Endodermal cell (in vitro differentiated cells): ENCODE measurements at regions not wholly inside any gene's neighbourhood (a gene's known extent, or its start where the extent isn't known, plus 50 kb on each side); places are given as distances from the start of the nearest gene placed in this dataset.

Source experiments
- DNase-seq: peaks from one replicate; pipeline ENCODE4 v3.0.0-alpha.2; 2017
- H3K27ac ChIP-seq: 2 replicates; pipeline ENCODE4 v1.5.1; 2013; ENCODE audit warnings: mild to moderate bottlenecking, low read depth, low read length, moderate library complexity
- H3K27me3 ChIP-seq: 2 replicates; pipeline ENCODE4 v1.6.1; 2013; ENCODE audit warnings: mild to moderate bottlenecking, low read length, moderate library complexity; ENCODE audit not compliant: insufficient read depth, control insufficient read depth, poor library complexity, severe bottlenecking
- H3K36me3 ChIP-seq: 2 replicates; pipeline ENCODE4 v1.7.0; 2013; ENCODE audit warnings: mild to moderate bottlenecking, low read length, moderate library complexity; ENCODE audit not compliant: control insufficient read depth, insufficient read depth
- H3K4me1 ChIP-seq: one replicate; pipeline ENCODE4 v1.7.0; 2013; ENCODE audit warnings: low read length; ENCODE audit not compliant: control insufficient read depth, insufficient read depth
- H3K4me3 ChIP-seq: 2 replicates; pipeline ENCODE4 v1.5.1; 2013; ENCODE audit warnings: mild to moderate bottlenecking, low read length, moderate library complexity
- H3K9ac ChIP-seq: 2 replicates; pipeline ENCODE4 v1.6.1; 2013; ENCODE audit warnings: mild to moderate bottlenecking, low read length, moderate library complexity; ENCODE audit not compliant: poor library complexity, severe bottlenecking; ENCODE audit errors: extremely low read depth
- H3K9me3 ChIP-seq: 2 replicates; pipeline ENCODE4 v1.6.1; 2013; ENCODE audit warnings: mild to moderate bottlenecking, low read length, moderate library complexity; ENCODE audit not compliant: control insufficient read depth
- H3K27ac Mint-ChIP-seq: 2 replicates; pipeline ENCODE4 v1.8.0; 2020; ENCODE audit warnings: mixed read lengths
- H3K27me3 Mint-ChIP-seq: 2 replicates; pipeline ENCODE4 v1.8.0; 2021; ENCODE audit warnings: mild to moderate bottlenecking, mixed read lengths; ENCODE audit not compliant: insufficient read depth
- H3K36me3 Mint-ChIP-seq: 2 replicates; pipeline ENCODE4 v1.8.0; 2020; ENCODE audit warnings: low read depth, mixed read lengths
- H3K4me1 Mint-ChIP-seq: 2 replicates; pipeline ENCODE4 v1.8.0; 2020; ENCODE audit warnings: mixed read lengths
- H3K4me3 Mint-ChIP-seq: 2 replicates; pipeline ENCODE4 v1.8.0; 2020; ENCODE audit warnings: mild to moderate bottlenecking, moderate library complexity, mixed read lengths
- H3K9me3 Mint-ChIP-seq: 2 replicates; pipeline ENCODE4 v1.8.0; 2020; ENCODE audit warnings: mild to moderate bottlenecking, mixed read lengths
- CTCF ChIP-seq: fragments of 200-600 bp; sonication (generic); conservative IDR thresholded peaks from 2 replicates; pipeline ENCODE4 v1.5.0; 2021; ENCODE audit warnings: antibody characterized with exemption, mild to moderate bottlenecking
- WGBS, 2 experiments: methylation state at CpG; one replicate each; pipeline versions ENCODE4 v1.1.5 to v1.1.7; 2013; ENCODE audit warnings: missing lambda C conversion rate in 2 of 2, mixed read lengths in 1 of 2; ENCODE audit not compliant: insufficient coverage in 1 of 2, insufficient read length in 1 of 2; 5-methylcytosine and 5-hydroxymethylcytosine counted together

GRCh38 chr2:239745386-239746227 is 279.5 kb downstream of the NDUFA10 start:
- Mint-ChIP-seq H3K36me3 (no peaks in the 10 kb centered on the region), H3K27me3 (no peaks in the 10 kb centered on the region), H3K4me3 (no peak overlapping the region), H3K4me1 (peaks cover 9% of the 10 kb centered on the region), H3K9me3 (no peaks in the 10 kb centered on the region), H3K27ac (no peak overlapping the region)
- Histone ChIP-seq H3K27ac (no peak overlapping the region), H3K4me1 (no peaks in the 10 kb centered on the region), H3K36me3 (no peaks in the 10 kb centered on the region), H3K9me3 (no peaks in the 10 kb centered on the region), H3K4me3 (no peak overlapping the region), H3K27me3 (no peaks in the 10 kb centered on the region), H3K9ac (no peak overlapping the region)
- DNase-seq: no peak
- WGBS, 2 experiments: 88 to 93% methylated on average over 7 to 24 of the region's 24 CpGs
- TF ChIP-seq CTCF: no peak

- 95 to 97% methylated on average over 12 to 22 of the region's 22 CpGs for WGBS, 2 experiments
- Histone ChIP-seq H3K4me3 (no peak overlapping the region), H3K9ac (no peak overlapping the region), H3K9me3 (no peaks in the 10 kb centered on the region), H3K4me1 (no peaks in the 10 kb centered on the region), H3K27me3 (no peaks in the 10 kb centered on the region), H3K36me3 (no peaks in the 10 kb centered on the region), H3K27ac (no peak overlapping the region)
- Mint-ChIP-seq H3K36me3 (no peaks in the 10 kb centered on the region), H3K9me3 (no peaks in the 10 kb centered on the region), H3K27ac (no peak overlapping the region), H3K4me3 (no peak overlapping the region), H3K27me3 (no peaks in the 10 kb centered on the region), H3K4me1 (peaks cover 9% of the 10 kb centered on the region)
- no peak for DNase-seq
- TF ChIP-seq CTCF: no peak
These were observed 280.3 kb downstream of the NDUFA10 start for GRCh38 chr2:239744706-239745340.

- Histone ChIP-seq H3K4me1 (no peaks in the 10 kb centered on the region), H3K27me3 (no peaks in the 10 kb centered on the region), H3K9ac (no peak overlapping the region), H3K4me3 (no peak overlapping the region), H3K36me3 (no peaks in the 10 kb centered on the region), H3K9me3 (no peaks in the 10 kb centered on the region), H3K27ac (no peak overlapping the region)
- 90% methylated on average over 6 of the region's 6 CpGs; no CpG with 5 or more reads in 1 of the 2 experiments for WGBS, 2 experiments
- DNase-seq: no peak
- Mint-ChIP-seq H3K4me1 (peaks cover 9% of the 10 kb centered on the region), H3K36me3 (no peaks in the 10 kb centered on the region), H3K4me3 (no peak overlapping the region), H3K27ac (no peak overlapping the region), H3K27me3 (no peaks in the 10 kb centered on the region), H3K9me3 (no peaks in the 10 kb centered on the region)
- no peak for TF ChIP-seq CTCF
These were observed 281.9 kb downstream of the NDUFA10 start for GRCh38 chr2:239743206-239743605.
